IMR-90 (cell line): ENCODE measurements at regions not wholly inside any gene's neighbourhood (a gene's known extent, or its start where the extent isn't known, plus 50 kb on each side); places are given as distances from the start of the nearest gene placed in this dataset.

Experiments used
- ATAC-seq: fragments of 200-7000 bp; cut with Tn5 transposase; 2 replicates; pipeline ENCODE4 v1.9.1; 2020; ENCODE audit warnings: low read depth, mild to moderate bottlenecking, moderate library complexity
- BruUV-seq: library from RNA; stranded (reverse); fragments of 400-500 nt; replicated peaks from 2 replicates; lab custom pipeline; 2021; lab: Mats Ljungman, UMichigan
- CTCF ChIA-PET: fragments of 300-600 bp; formaldehyde crosslinking; extraction: SDS; loops from one replicate; lab custom pipeline; 2021; ENCODE audit warnings: antibody characterized with exemption; lab: Yijun Ruan, JAX
- POLR2A ChIA-PET: fragments of 300-600 bp; sonication (Branson Sonifier 250); formaldehyde crosslinking; loops from one replicate; lab custom pipeline; 2022; ENCODE audit warnings: antibody characterized with exemption; ENCODE audit not compliant: unreplicated experiment; lab: Charles Lee
- DNase-seq: peaks from one replicate; pipeline ENCODE4 v3.0.0; 2013
- H2AFZ ChIP-seq: replicated peaks from 2 replicates; pipeline ENCODE3; 2013; ENCODE audit warnings: low read length, mild to moderate bottlenecking; ENCODE audit not compliant: poor library complexity
- H2AK5ac ChIP-seq: 2 replicates; pipeline ENCODE4 v1.6.1; 2013; ENCODE audit warnings: low read depth, low read length, inconsistent platforms
- H2AK9ac ChIP-seq: replicated peaks from 2 replicates; pipeline ENCODE3; 2013; ENCODE audit warnings: mild to moderate bottlenecking, low read depth, low read length, moderate library complexity; ENCODE audit not compliant: poor library complexity
- H2BK120ac ChIP-seq: 2 replicates; pipeline ENCODE4 v1.6.1; 2013; ENCODE audit warnings: low read depth, low read length, inconsistent platforms
- H2BK15ac ChIP-seq: 3 replicates; pipeline ENCODE4 v1.6.1; 2013; ENCODE audit warnings: low read depth, low read length, inconsistent platforms
- H2BK20ac ChIP-seq: 2 replicates; pipeline ENCODE4 v1.6.1; 2013; ENCODE audit warnings: low read depth, mild to moderate bottlenecking, inconsistent platforms, low read length, moderate library complexity
- H2BK5ac ChIP-seq: 2 replicates; pipeline ENCODE4 v1.6.1; 2013; ENCODE audit warnings: mild to moderate bottlenecking, low read depth, low read length, inconsistent platforms; ENCODE audit not compliant: poor library complexity, severe bottlenecking
- H3K14ac ChIP-seq: replicated peaks from 2 replicates; pipeline ENCODE4 v1.6.1; 2013; ENCODE audit warnings: low read depth, low read length, inconsistent platforms
- H3K18ac ChIP-seq: 2 replicates; pipeline ENCODE4 v1.6.1; 2013; ENCODE audit warnings: low read depth, low read length, control low read depth
- H3K23ac ChIP-seq: 2 replicates; pipeline ENCODE4 v1.6.1; 2013; ENCODE audit warnings: low read depth, low read length, inconsistent platforms
- H3K27ac ChIP-seq: 2 replicates; pipeline ENCODE4 v1.5.1; 2013; ENCODE audit warnings: mild to moderate bottlenecking, control low read depth, low read length; ENCODE audit not compliant: insufficient read depth
- H3K27me3 ChIP-seq: 2 replicates; pipeline ENCODE4 v1.6.1; 2013; ENCODE audit warnings: low read length; ENCODE audit not compliant: control insufficient read depth, insufficient read depth
- H3K36me3 ChIP-seq: 2 replicates; pipeline ENCODE4 v1.6.1; 2013; ENCODE audit warnings: low read length, mixed read lengths; ENCODE audit not compliant: control insufficient read depth, insufficient read depth
- H3K4ac ChIP-seq: 2 replicates; pipeline ENCODE4 v1.6.1; 2013; ENCODE audit warnings: low read depth, low read length, inconsistent platforms
- H3K4me1 ChIP-seq: 2 replicates; pipeline ENCODE4 v1.6.1; 2013; ENCODE audit warnings: low read length, mixed read lengths; ENCODE audit not compliant: control insufficient read depth, insufficient read depth
- H3K4me2 ChIP-seq: 2 replicates; pipeline ENCODE4 v1.6.1; 2013; ENCODE audit warnings: low read depth, mild to moderate bottlenecking, control low read depth, low read length, moderate library complexity
- H3K4me3 ChIP-seq: 2 replicates; pipeline ENCODE4 v1.5.1; 2013; ENCODE audit warnings: low read depth, mild to moderate bottlenecking, control low read depth, low read length, moderate library complexity; ENCODE audit not compliant: insufficient read depth
- H3K56ac ChIP-seq: 2 replicates; pipeline ENCODE4 v1.6.1; 2013; ENCODE audit warnings: low read length, inconsistent platforms; ENCODE audit not compliant: insufficient read depth; ENCODE audit errors: extremely low read depth
- H3K79me1 ChIP-seq, 2 experiments: 2 replicates each; pipeline ENCODE4 v1.6.1; 2013; ENCODE audit warnings: low read length in 2 of 2, inconsistent platforms in 1 of 2, low read depth in 1 of 2
- H3K9ac ChIP-seq: 2 replicates; pipeline ENCODE4 v1.6.1; 2013; ENCODE audit warnings: low read depth, low read length, control low read depth
- H3K9me1 ChIP-seq: 2 replicates; pipeline ENCODE4 v1.6.1; 2013; ENCODE audit warnings: low read length, inconsistent platforms; ENCODE audit not compliant: insufficient read depth
- H3K9me3 ChIP-seq: 2 replicates; pipeline ENCODE4 v1.6.1; 2013; ENCODE audit warnings: low read length; ENCODE audit not compliant: control insufficient read depth, insufficient read depth
- H4K20me1 ChIP-seq: 2 replicates; pipeline ENCODE4 v1.6.1; 2013; ENCODE audit warnings: low read length, inconsistent platforms; ENCODE audit not compliant: insufficient read depth
- H4K5ac ChIP-seq: 2 replicates; pipeline ENCODE4 v1.6.1; 2013; ENCODE audit warnings: mild to moderate bottlenecking, low read depth, low read length, control low read depth
- H4K8ac ChIP-seq, 2 experiments: 2 replicates each; pipeline ENCODE4 v1.6.1; 2013; ENCODE audit warnings: low read depth in 2 of 2, low read length in 2 of 2, control low read depth in 1 of 2, inconsistent platforms in 1 of 2
- H4K91ac ChIP-seq: 2 replicates; pipeline ENCODE4 v1.6.1; 2013; ENCODE audit warnings: low read depth, low read length, inconsistent platforms; ENCODE audit not compliant: insufficient read depth
- BHLHE40 ChIP-seq: fragments of 150-350 bp; IDR thresholded peaks from 2 replicates; pipeline ENCODE4 v1.6.1; 2016; ENCODE audit warnings: mild to moderate bottlenecking, low read depth, low read length
- CEBPB ChIP-seq: IDR thresholded peaks from 2 replicates; pipeline ENCODE4 v1.6.1; 2012; ENCODE audit warnings: low read depth, low read length, improper control_type of control experiment
- CHD1 ChIP-seq: IDR thresholded peaks from 2 replicates; pipeline ENCODE4 v1.6.1; 2012; ENCODE audit warnings: low read depth, low read length, improper control_type of control experiment
- CTCF ChIP-seq: conservative IDR thresholded peaks from 2 replicates; pipeline ENCODE4 v1.5.1; 2012; ENCODE audit warnings: mild to moderate bottlenecking, low read depth, low read length, improper control_type of control experiment
- ELK1 ChIP-seq: fragments of 150-350 bp; IDR thresholded peaks from 2 replicates; pipeline ENCODE4 v1.6.1; 2016; ENCODE audit warnings: low read depth, mild to moderate bottlenecking, low read length, moderate library complexity, borderline replicate concordance
- FOS ChIP-seq: fragments of 150-350 bp; IDR thresholded peaks from 2 replicates; pipeline ENCODE4 v1.6.1; 2016; ENCODE audit warnings: low read depth, low read length
- MAFK ChIP-seq: IDR thresholded peaks from 2 replicates; pipeline ENCODE4 v1.6.1; 2012; ENCODE audit warnings: low read depth, low read length, improper control_type of control experiment
- MAZ ChIP-seq: IDR thresholded peaks from 2 replicates; pipeline ENCODE4 v1.6.1; 2012; ENCODE audit warnings: low read depth, mild to moderate bottlenecking, low read length, improper control_type of control experiment, moderate library complexity, borderline replicate concordance
- MXI1 ChIP-seq: IDR thresholded peaks from 2 replicates; pipeline ENCODE4 v1.6.1; 2012; ENCODE audit warnings: low read depth, mild to moderate bottlenecking, low read length, moderate library complexity, borderline replicate concordance
- NFE2L2 ChIP-seq: fragments of 150-350 bp; IDR thresholded peaks from 2 replicates; pipeline ENCODE4 v1.6.1; 2016; ENCODE audit warnings: low read depth, mild to moderate bottlenecking, low read length
- POLR2A ChIP-seq: IDR thresholded peaks from 2 replicates; pipeline ENCODE4 v1.6.1; 2012; ENCODE audit warnings: mild to moderate bottlenecking, low read depth, low read length
- RAD21 ChIP-seq: IDR thresholded peaks from 2 replicates; pipeline ENCODE4 v1.6.1; 2012; ENCODE audit warnings: low read length, improper control_type of control experiment
- RCOR1 ChIP-seq: IDR thresholded peaks from 2 replicates; pipeline ENCODE4 v1.6.1; 2012; ENCODE audit warnings: mild to moderate bottlenecking, low read length, improper control_type of control experiment; ENCODE audit not compliant: insufficient replicate concordance
- RFX5 ChIP-seq: IDR thresholded peaks from 2 replicates; pipeline ENCODE4 v1.8.0; 2012; ENCODE audit warnings: low read depth, mild to moderate bottlenecking, low read length, moderate library complexity
- SMC3 ChIP-seq: fragments of 150-350 bp; IDR thresholded peaks from 2 replicates; pipeline ENCODE4 v1.6.1; 2016; ENCODE audit warnings: low read depth, mild to moderate bottlenecking, antibody characterized with exemption, low read length, moderate library complexity
- USF2 ChIP-seq: fragments of 150-350 bp; IDR thresholded peaks from 2 replicates; pipeline ENCODE4 v1.6.1; 2017; ENCODE audit warnings: mild to moderate bottlenecking, antibody characterized with exemption, low read length, low read depth
- WGBS, 2 experiments: methylation state at CpG; one replicate each; pipeline versions ENCODE4 v1.1.5 to v1.1.7; 2013; ENCODE audit warnings: missing lambda C conversion rate in 2 of 2; ENCODE audit not compliant: insufficient read length in 1 of 2; ENCODE audit errors: extremely low coverage in 2 of 2; 5-methylcytosine and 5-hydroxymethylcytosine counted together
- dilution Hi-C: fragments of 300-500 bp; cut with HindIII; formaldehyde crosslinking; loops from one replicate; pipeline ENCODE4 v1.14.3; 2018; ENCODE audit warnings: low sequenced_read_pairs; ENCODE audit not compliant: unreplicated experiment
- in situ Hi-C: fragments of 300-500 bp; cut with MboI; formaldehyde crosslinking; loops from 3 replicates; pipeline ENCODE4 v1.14.3; 2019; ENCODE audit warnings: low sequenced_read_pairs, inconsistent platforms, mixed read lengths
- intact Hi-C: fragments of 100-400 bp; cut with micrococcal nuclease; formaldehyde crosslinking; loops from 2 replicates; pipeline ENCODE4 v1.10.0; 2022

DNA sequence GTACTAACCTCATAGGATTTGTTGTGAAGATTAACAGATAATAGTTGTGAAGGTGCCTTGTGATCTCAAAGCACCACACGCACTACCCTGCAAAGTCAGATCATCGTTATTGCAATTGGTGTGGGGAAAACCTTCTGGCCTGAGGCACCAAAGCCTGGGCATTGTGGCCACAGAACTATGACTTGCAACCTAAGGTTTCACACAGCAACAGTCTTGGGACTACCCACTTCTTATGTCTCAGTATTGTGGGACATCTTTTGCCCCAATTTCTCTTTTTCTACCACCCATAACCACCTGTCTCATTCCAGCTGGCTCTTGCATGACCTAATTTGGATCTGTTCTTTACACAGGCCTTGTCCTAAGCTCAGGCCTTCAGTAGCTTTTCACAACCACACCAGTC, 247.8 kb upstream of the NR4A3 start:
- BruUV-seq: no TSS peak
- H4K91ac ChIP-seq: no peak overlapping the region
- dilution Hi-C loops (no loop called here), in situ Hi-C loops (no loop called here), intact Hi-C loops (no loop called here)
- no peak overlapping the region for H3K27ac ChIP-seq
- H3K4ac ChIP-seq: no peak overlapping the region
- no peak for TF ChIP-seq RFX5
- TF ChIP-seq RAD21: no peak
- TF ChIP-seq MAZ: no peak
- TF ChIP-seq USF2: no peak
- no peak for TF ChIP-seq RCOR1
- no peak for TF ChIP-seq MAFK
- no peak for TF ChIP-seq CEBPB
- TF ChIP-seq POLR2A: no peak
- no peak for TF ChIP-seq FOS
- no peak for TF ChIP-seq NFE2L2
- no peak for TF ChIP-seq MXI1
- TF ChIP-seq BHLHE40: no peak
- TF ChIP-seq CHD1: no peak
- no peak for TF ChIP-seq ELK1
- TF ChIP-seq CTCF: no peak
- no peak for TF ChIP-seq SMC3
- H3K4me1 ChIP-seq: no peaks in the 10 kb centered on the region
- H3K36me3 ChIP-seq: no peaks in the 10 kb centered on the region
- H2BK20ac ChIP-seq: no peak overlapping the region
- H3K14ac ChIP-seq: no peak overlapping the region
- no peaks in the 10 kb centered on the region for H3K79me1 ChIP-seq
- no peak overlapping the region for H2BK5ac ChIP-seq
- no peak overlapping the region for H2BK120ac ChIP-seq
- no peak overlapping the region for H2AFZ ChIP-seq
- H3K9ac ChIP-seq: no peak overlapping the region
- H3K4me3 ChIP-seq: no peak overlapping the region
- no peak overlapping the region for H3K4me2 ChIP-seq
- no CpG with 5 or more reads among the region's 2 CpGs for WGBS, 2 experiments
- H3K27me3 ChIP-seq: peaks cover 21% of the 10 kb centered on the region
- H3K56ac ChIP-seq: no peak overlapping the region
- DNase-seq: no peak
- H2BK15ac ChIP-seq: no peak overlapping the region
- no peaks in the 10 kb centered on the region for H3K9me1 ChIP-seq
- no peak overlapping the region for H2AK9ac ChIP-seq
- no peaks in the 10 kb centered on the region for H4K20me1 ChIP-seq
- ChIA-PET CTCF (interaction anchor here (1.5 kb wide), 1 partner anchor 11 kb away, joined by 4 read pairs; no protein-coding TSS in a partner anchor), POLR2A (no interaction called here)
- H4K5ac ChIP-seq: no peak overlapping the region
- H3K23ac ChIP-seq: no peak overlapping the region
- H2AK5ac ChIP-seq: no peak overlapping the region
- no peak overlapping the region for H3K18ac ChIP-seq
- ATAC-seq: no peak
- H3K9me3 ChIP-seq: no peaks in the 10 kb centered on the region
- no peak overlapping the region for H4K8ac ChIP-seq
